ENCODE measurements at regions not wholly inside any gene's neighbourhood (a gene's known extent, or its start where the extent isn't known, plus 50 kb on each side); places are given as distances from the start of the nearest gene placed in this dataset.

GRCh38 chr1:4573526-4573925 is 80.9 kb upstream of the AJAP1 start:
- no peak for DNase-seq (ENCODE audit: low read depth)
- H3K4me3 ChIP-seq (ENCODE audit: control insufficient read depth, low read depth, low read length): no peak overlapping the region
- TF ChIP-seq CTCF (conservative IDR thresholded peaks at IDR 0.05; ENCODE audit: control insufficient read depth, insufficient read depth, low read depth, low read length): no peak

GRCh38 chr1:4581807-4582206 is 72.6 kb upstream of the AJAP1 start:
- no peak for DNase-seq (ENCODE audit: low read depth)
- no peak for TF ChIP-seq CTCF (conservative IDR thresholded peaks at IDR 0.05; ENCODE audit: control insufficient read depth, insufficient read depth, low read depth, low read length)
- H3K4me3 ChIP-seq (ENCODE audit: control insufficient read depth, low read depth, low read length): no peak overlapping the region

- no peak for TF ChIP-seq CTCF (conservative IDR thresholded peaks at IDR 0.05; ENCODE audit: control insufficient read depth, insufficient read depth, low read depth, low read length)
- no peak for DNase-seq (ENCODE audit: low read depth)
- H3K4me3 ChIP-seq (ENCODE audit: control insufficient read depth, low read depth, low read length): no peak overlapping the region
Observed at GRCh38 chr1:4584449-4584848, 70.0 kb upstream of the AJAP1 start.

GRCh38 chr1:4585216-4585615 is 69.2 kb upstream of the AJAP1 start:
- TF ChIP-seq CTCF (conservative IDR thresholded peaks at IDR 0.05; ENCODE audit: control insufficient read depth, insufficient read depth, low read depth, low read length): peak; percentile 20
- no peak for DNase-seq (ENCODE audit: low read depth)
- H3K4me3 ChIP-seq (ENCODE audit: control insufficient read depth, low read depth, low read length): no peak overlapping the region

- no peak for DNase-seq (ENCODE audit: low read depth)
- TF ChIP-seq CTCF (conservative IDR thresholded peaks at IDR 0.05; ENCODE audit: control insufficient read depth, insufficient read depth, low read depth, low read length): no peak
Observed at GRCh38 chr1:4585705-4586104, 68.7 kb upstream of the AJAP1 start.

GRCh38 chr1:4586611-4587160 is 67.7 kb upstream of the AJAP1 start:
- TF ChIP-seq CTCF (conservative IDR thresholded peaks at IDR 0.05; ENCODE audit: control insufficient read depth, insufficient read depth, low read depth, low read length): no peak
- H3K4me3 ChIP-seq (ENCODE audit: control insufficient read depth, low read depth, low read length): no peak overlapping the region
- DNase-seq (ENCODE audit: low read depth): no peak

More at GRCh38 chr1:4585705-4586104, 68.7 kb upstream of the AJAP1 start:
- H3K4me3 ChIP-seq (ENCODE audit: control insufficient read depth, low read depth, low read length): no peak overlapping the region

GRCh38 chr1:4587721-4588120 is 66.7 kb upstream of the AJAP1 start:
- no peak for DNase-seq (ENCODE audit: low read depth)
- H3K4me3 ChIP-seq (ENCODE audit: control insufficient read depth, low read depth, low read length): no peak overlapping the region
- no peak for TF ChIP-seq CTCF (conservative IDR thresholded peaks at IDR 0.05; ENCODE audit: control insufficient read depth, insufficient read depth, low read depth, low read length)
